ENCODE measurements at regions not wholly inside any gene's neighbourhood (a gene's known extent, or its start where the extent isn't known, plus 50 kb on each side); places are given as distances from the start of the nearest gene placed in this dataset.

- DNase-seq, result no peak
- Mint-ChIP-seq H3K27ac (ENCODE audit: unreplicated experiment) (no peak overlapping the region), H3K9me3 (ENCODE audit: unreplicated experiment) (no peaks in the 10 kb centered on the region), H3K4me3 (ENCODE audit: unreplicated experiment) (no peak overlapping the region), H3K27me3 (ENCODE audit: unreplicated experiment) (no peaks in the 10 kb centered on the region), H3K36me3 (ENCODE audit: unreplicated experiment) (no peaks in the 10 kb centered on the region), H3K4me1 (ENCODE audit: low read depth, unreplicated experiment) (no peaks in the 10 kb centered on the region)
- TF ChIP-seq CTCF (IDR thresholded peaks at IDR 0.05; ENCODE audit: partially characterized antibody, unreplicated experiment), result no peak
These were observed 560.0 kb upstream of the KLHL1 start for GRCh38 chr13:70668293-70668692.

GRCh38 chr13:70666883-70667556 is 558.8 kb upstream of the KLHL1 start:
- H3K36me3 Mint-ChIP-seq (ENCODE audit: unreplicated experiment), result no peaks in the 10 kb centered on the region
- H3K4me3 Mint-ChIP-seq (ENCODE audit: unreplicated experiment), result no peak overlapping the region
- no peak for DNase-seq

GRCh38 chr13:70662231-70662940 is 554.1 kb upstream of the KLHL1 start:
- no peaks in the 10 kb centered on the region for H3K4me1 Mint-ChIP-seq (ENCODE audit: low read depth, unreplicated experiment)
- H3K4me3 Mint-ChIP-seq (ENCODE audit: unreplicated experiment), result no peak overlapping the region
- no peak for DNase-seq
- no peak overlapping the region for H3K27ac Mint-ChIP-seq (ENCODE audit: unreplicated experiment)
- H3K9me3 Mint-ChIP-seq (ENCODE audit: unreplicated experiment), result no peaks in the 10 kb centered on the region
- no peak for TF ChIP-seq CTCF (IDR thresholded peaks at IDR 0.05; ENCODE audit: partially characterized antibody, unreplicated experiment)
- H3K36me3 Mint-ChIP-seq (ENCODE audit: unreplicated experiment), result no peaks in the 10 kb centered on the region
- no peaks in the 10 kb centered on the region for H3K27me3 Mint-ChIP-seq (ENCODE audit: unreplicated experiment)

More at GRCh38 chr13:70666883-70667556, 558.8 kb upstream of the KLHL1 start:
- H3K27ac Mint-ChIP-seq (ENCODE audit: unreplicated experiment), result no peak overlapping the region
- H3K4me1 Mint-ChIP-seq (ENCODE audit: low read depth, unreplicated experiment), result no peaks in the 10 kb centered on the region
- no peaks in the 10 kb centered on the region for H3K27me3 Mint-ChIP-seq (ENCODE audit: unreplicated experiment)
- H3K9me3 Mint-ChIP-seq (ENCODE audit: unreplicated experiment), result no peaks in the 10 kb centered on the region
- no peak for TF ChIP-seq CTCF (IDR thresholded peaks at IDR 0.05; ENCODE audit: partially characterized antibody, unreplicated experiment)

GRCh38 chr13:70644052-70644451 is 535.8 kb upstream of the KLHL1 start:
- no peak overlapping the region for H3K4me3 Mint-ChIP-seq (ENCODE audit: unreplicated experiment)
- no peaks in the 10 kb centered on the region for H3K9me3 Mint-ChIP-seq (ENCODE audit: unreplicated experiment)
- H3K27ac Mint-ChIP-seq (ENCODE audit: unreplicated experiment), result no peak overlapping the region
- H3K4me1 Mint-ChIP-seq (ENCODE audit: low read depth, unreplicated experiment), result no peaks in the 10 kb centered on the region
- no peak for TF ChIP-seq CTCF (IDR thresholded peaks at IDR 0.05; ENCODE audit: partially characterized antibody, unreplicated experiment)
- H3K36me3 Mint-ChIP-seq (ENCODE audit: unreplicated experiment), result peaks cover 6% of the 10 kb centered on the region
- no peaks in the 10 kb centered on the region for H3K27me3 Mint-ChIP-seq (ENCODE audit: unreplicated experiment)
- no peak for DNase-seq

- Mint-ChIP-seq H3K9me3 (ENCODE audit: unreplicated experiment) (no peaks in the 10 kb centered on the region), H3K27me3 (ENCODE audit: unreplicated experiment) (no peaks in the 10 kb centered on the region), H3K36me3 (ENCODE audit: unreplicated experiment) (peaks cover under 1% of the 10 kb centered on the region), H3K27ac (ENCODE audit: unreplicated experiment) (no peak overlapping the region), H3K4me1 (ENCODE audit: low read depth, unreplicated experiment) (no peaks in the 10 kb centered on the region), H3K4me3 (ENCODE audit: unreplicated experiment) (no peak overlapping the region)
- no peak for DNase-seq
- TF ChIP-seq CTCF (IDR thresholded peaks at IDR 0.05; ENCODE audit: partially characterized antibody, unreplicated experiment), result no peak
These were observed 526.6 kb upstream of the KLHL1 start for GRCh38 chr13:70634893-70635292.
